ENCODE measurements at regions not wholly inside any gene's neighbourhood (a gene's known extent, or its start where the extent isn't known, plus 50 kb on each side); places are given as distances from the start of the nearest gene placed in this dataset.

- no peak for DNase-seq
These were observed 659.6 kb downstream of the MATN1 start for GRCh38 chr1:30063621-30064280.

GRCh38 chr1:30061292-30062220 is 661.8 kb downstream of the MATN1 start:
- DNase-seq = no peak

DNA sequence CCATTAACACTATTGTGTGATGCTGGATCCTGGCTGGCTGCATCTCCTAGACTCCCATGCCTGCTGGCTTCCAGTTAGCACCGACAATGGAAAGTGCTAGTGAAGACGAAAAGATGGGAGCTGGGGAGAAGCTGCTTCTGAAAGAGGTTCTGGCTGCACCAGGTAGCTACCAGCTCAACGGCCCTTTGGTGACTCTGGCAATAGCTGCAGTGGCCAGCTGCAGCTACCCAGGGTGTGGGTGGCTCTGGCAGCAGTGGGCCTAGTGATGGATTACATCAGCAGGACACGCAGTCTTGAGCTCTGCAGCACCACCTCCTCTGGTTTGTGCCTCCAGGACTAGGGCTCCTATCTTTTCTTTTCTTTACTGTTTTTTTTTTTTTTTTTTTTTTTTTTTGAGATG is 662.6 kb downstream of the MATN1 start:
- DNase-seq = no peak

GRCh38 chr1:30058970-30059369 is 664.4 kb downstream of the MATN1 start:
- no peak for DNase-seq

DNA sequence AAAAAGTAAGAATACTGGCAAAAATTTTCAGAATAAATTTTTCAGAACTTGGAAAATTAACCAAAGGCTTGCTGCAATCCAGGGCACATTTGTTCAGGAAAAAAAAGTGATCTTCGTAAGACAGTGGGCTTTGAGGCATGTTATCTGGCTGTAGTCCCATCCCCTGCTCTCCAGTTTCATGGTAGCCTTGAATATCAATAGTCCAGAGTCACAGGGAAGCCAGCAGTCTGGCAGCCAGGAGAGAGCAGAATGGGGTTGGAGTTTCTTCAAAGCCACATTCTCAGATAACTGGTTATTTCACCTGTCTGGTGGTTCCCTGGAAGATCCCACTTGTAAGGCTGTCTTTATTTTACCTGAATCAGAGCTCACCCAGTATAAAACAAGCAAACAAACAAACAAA is 669.3 kb downstream of the MATN1 start:
- DNase-seq = no peak

DNA sequence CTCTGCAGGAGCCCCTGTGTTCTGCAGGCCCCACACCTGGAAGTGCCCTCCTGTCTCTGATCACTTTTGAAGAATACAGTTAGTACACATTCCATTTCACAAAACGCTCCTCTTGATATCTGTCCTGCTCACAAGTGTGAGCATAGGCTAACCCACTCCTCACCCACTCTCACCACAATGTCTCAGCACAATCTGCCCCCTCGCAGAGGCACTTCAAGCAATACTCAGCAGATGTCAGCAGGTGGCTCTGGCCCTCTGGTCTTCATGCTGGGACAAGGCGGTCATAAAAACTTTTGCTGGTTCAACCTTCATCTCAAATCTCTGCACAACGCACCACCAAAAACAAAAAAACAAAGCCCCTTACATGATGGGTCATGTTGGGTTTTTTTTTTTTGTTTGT is 671.2 kb downstream of the MATN1 start:
- DNase-seq = no peak

GRCh38 chr1:30051777-30052176 is 671.6 kb downstream of the MATN1 start:
- no peak for DNase-seq

DNA sequence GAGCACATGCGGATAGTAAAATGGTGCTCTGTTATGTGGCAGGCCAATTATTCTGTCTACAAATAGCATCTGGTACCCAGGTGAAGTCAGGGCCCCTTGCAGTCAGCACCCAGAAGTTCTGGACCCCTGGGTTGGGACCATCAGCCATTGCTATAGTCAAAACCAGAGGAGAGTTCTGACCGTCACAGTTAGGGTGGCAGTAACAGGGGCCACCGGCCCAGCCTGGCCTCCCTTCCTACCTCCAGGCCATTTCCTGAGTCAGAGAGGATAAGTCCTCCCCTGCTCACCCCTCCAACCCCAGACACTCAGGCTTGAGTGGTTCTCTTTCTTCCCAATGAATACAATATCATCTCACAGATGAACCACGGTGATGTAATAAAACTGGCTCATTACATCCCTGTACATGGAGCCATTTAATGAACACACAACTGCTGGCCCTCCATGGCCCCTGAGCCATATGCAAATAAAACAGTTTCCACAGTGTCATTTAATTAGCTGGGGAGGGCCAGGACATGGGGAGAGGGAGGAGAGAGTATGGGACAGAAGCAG is 673.6 kb downstream of the MATN1 start:
- DNase-seq = no peak

DNA sequence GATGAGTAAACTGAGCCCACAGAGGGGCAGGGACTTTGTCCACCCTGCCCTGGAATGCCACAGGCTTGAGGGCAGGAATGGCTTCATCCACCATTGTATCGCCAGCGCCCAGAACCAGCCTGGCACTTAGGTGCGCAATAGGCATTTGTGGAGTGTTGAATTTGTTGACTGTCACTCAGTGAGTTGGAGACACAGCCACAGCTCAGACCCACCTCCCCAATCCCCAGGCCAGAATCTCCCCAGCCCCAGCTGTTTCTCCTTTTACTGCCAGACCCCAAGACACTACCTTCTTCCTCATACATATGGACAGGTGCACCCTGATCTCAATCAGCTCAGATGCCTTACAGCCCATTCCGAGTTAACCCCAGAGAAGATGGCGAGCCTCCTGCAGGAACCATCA is 674.5 kb downstream of the MATN1 start:
- DNase-seq = no peak

DNA sequence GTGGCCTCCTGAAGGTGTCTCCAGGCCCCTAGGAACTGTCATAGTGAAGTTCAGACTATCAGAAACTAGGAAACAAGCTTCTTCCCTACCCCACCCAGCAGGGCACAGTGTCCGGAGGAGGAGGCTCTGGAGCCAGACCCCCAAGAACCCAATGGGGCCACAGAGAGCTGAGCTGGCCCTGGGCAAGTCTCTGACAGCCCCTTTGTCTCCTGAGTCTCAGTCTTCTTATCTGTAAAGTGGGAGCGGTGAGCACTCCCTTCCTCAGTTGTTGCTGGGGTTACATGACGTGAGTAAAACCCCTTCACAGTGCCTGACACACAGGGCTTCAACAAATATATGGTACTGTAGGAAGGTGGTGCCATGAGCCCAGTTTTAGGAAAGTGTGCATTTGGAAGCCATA is 675.8 kb downstream of the MATN1 start:
- no peak for DNase-seq

- no peak for DNase-seq
These were observed 676.6 kb downstream of the MATN1 start for GRCh38 chr1:30046751-30047150.

DNA sequence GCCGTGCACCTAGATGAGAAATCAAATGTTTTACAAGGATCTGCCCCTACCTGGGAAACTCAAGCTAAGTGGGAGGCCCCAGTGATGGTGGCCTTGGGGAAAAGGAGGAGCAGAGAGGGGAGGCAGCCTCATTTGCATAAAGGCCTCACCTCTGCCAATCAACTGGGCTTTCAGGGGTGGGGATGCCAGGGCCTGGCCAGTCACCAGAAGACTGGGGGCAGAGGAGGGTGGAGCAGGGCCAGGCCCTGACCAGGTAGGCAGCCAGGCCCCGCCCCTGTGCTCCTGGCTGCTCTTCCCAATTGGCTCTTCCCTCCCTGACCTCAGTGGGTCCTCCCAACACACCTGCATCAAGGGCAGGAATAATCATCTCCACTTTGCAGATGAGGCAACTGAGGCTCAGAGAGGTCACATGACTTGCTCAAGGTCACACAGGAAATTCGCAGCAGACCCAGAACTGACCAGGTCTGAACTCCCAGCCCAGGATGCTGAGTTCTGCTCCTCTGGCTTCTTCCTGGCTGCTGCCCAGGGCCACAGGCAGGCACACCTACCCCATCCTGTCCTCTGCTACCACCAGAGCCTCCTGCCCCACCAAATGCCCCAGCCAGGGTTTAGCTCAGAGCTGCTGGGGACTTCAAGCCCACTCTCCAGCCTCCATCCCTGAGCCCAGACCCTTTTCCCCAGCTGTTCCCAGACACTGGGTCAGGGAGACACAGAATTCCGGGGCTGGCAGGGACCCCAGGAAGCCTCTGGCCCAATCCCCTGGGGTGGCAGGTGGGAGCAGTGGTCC is 677.9 kb downstream of the MATN1 start:
- DNase-seq = no peak

DNA sequence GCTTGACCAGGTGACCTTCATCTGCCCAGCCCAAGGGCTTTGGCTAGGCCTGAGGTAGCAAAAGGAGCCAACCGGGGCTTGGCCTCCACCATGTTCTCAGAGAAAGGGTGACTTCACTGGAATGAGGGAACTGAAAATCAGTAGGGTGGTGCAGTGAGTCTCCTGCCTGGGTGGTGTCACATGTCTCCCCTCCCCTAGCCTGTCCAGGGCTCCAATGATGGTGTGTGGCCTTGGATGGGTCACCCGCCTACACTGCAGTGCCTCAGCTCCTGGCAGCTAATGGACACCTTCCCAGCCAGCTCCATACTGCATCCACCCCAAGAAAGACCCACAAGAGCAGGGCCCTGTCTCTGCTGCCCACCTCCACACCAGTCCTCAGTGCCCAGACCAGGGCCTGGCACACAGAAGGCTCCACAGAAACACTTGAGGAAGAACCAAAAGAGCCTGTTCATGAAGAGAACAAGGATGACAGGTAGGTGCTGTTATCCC is 678.7 kb downstream of the MATN1 start:
- no peak for DNase-seq

DNA sequence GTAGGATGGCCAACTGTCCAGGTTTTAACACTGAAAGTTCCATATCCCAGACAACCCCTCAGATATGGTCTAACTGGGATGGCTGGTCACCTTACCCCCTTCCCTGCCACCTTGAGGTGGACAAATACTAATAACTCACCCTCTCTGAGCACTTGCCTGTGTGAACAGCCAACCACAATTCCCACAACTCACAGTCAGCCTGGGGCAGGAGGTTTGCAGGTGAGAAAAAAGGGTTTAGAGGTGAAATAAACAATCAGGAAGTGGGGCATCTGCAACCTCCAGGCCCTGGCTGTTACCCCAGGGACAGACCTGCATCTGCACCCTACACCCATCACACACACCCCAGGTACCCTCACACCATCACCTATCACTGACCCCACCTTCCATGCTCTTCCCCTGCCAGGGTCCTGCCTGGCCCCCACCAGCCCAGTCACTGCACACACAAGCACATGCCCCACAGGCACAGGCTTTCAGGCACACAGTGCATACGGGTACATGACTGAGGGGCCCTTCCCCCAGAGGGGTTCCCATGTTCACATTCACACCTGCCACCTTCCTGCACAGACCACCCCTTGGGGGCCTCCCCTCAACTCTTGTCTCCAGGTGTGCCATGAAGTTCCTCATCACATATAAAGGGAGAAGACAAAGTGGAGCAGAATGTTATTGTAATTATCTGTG is 679.5 kb downstream of the MATN1 start:
- DNase-seq = no peak

DNA sequence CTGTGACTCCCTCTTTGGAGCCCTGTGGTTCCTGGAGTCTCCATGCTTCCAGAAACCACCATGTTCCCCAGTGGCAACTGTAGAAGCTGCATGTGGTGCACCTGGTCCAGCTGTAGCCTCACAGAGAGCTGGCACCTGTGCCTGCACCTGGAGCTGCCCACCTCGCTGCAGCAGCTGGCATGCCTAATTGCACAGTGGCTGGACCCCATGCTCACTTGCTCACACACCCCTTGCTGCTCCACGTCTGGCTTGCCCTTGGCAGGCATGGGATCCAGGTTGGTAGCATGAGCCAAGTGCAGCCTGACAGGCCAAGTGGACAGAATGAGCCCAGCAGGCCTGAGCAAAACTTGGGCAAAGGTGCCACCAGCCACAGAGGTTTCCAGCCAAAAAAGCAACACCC is 680.1 kb downstream of the MATN1 start:
- DNase-seq = no peak

- no peak for DNase-seq
These were observed 680.8 kb downstream of the MATN1 start for GRCh38 chr1:30042438-30043147.

GRCh38 chr1:30041741-30042437 is 681.5 kb downstream of the MATN1 start:
- no peak for DNase-seq

GRCh38 chr1:30040081-30041019 is 683.0 kb downstream of the MATN1 start:
- DNase-seq = no peak

GRCh38 chr1:30039354-30040080 is 683.9 kb downstream of the MATN1 start:
- no peak for DNase-seq
